HTR-8/SVneo (cell line): ENCODE measurements at regions not wholly inside any gene's neighbourhood (a gene's known extent, or its start where the extent isn't known, plus 50 kb on each side); places are given as distances from the start of the nearest gene placed in this dataset.
"Not testable (repeated sequence)": the region's sequence is repeated elsewhere in the genome, so short reads cannot be mapped to it uniquely, and the experiment has no call there.

Source experiments
- DNase-seq: peaks from one replicate; pipeline ENCODE4 v3.0.0; 2011; ENCODE audit warnings: low spot score, mixed read lengths; ENCODE audit not compliant: insufficient read length
- FAIRE-seq: peaks from 2 replicates; lab custom pipeline; 2011; peaks lifted over from hg19 to GRCh38; lab: Jason Lieb, UNC

DNA sequence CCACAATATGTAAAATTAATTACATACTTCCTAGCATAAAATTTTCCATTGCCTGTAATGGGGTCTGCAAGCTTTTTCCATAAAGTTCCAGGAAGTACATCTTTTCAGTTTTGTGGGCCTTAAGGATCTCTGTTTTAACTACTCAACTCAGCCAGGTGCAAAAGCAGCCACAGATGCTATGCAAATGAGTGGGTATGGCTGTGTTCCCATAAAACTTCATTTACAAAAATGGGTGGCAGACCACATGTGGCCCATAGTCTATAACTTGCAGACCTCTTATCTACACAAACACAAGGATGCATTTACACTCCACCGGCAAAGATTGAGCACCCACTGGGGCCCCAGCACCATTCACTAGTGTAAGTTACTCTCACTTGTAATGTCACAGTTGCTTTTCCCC is 123.1 kb downstream of the ARHGAP11B start:
- not testable (repeated sequence) for DNase-seq, FAIRE-seq

GRCh38 chr15:30755036-30755687 is 129.2 kb downstream of the ARHGAP11B start:
- not testable (repeated sequence) for DNase-seq, FAIRE-seq

DNA sequence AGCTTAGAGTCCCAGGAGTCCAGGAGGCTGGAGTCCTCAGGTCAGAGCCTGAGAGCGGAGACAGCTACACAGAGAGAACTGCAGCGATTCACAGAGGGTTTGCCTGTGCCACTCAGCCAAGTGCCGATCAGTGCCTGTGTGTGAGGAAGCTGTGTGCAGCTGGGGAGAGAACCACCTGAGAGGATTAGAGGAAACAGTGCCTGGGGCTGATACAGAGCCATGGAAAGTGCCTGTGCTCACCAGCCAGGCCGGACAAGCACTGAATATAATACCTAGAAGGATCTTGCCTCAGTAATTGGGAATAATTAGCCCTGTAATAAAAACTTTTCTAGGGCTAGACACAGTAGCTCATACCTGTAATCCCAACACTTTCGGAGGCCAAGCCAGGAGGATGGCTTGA is 134.7 kb downstream of the ARHGAP11B start:
- not testable (repeated sequence) for DNase-seq, FAIRE-seq

- FAIRE-seq, DNase-seq: not testable (repeated sequence)
These were observed 135.4 kb downstream of the ARHGAP11B start for GRCh38 chr15:30761365-30761764.

GRCh38 chr15:30769390-30770124 is 134.2 kb upstream of the FAN1 start:
- not testable (repeated sequence) for FAIRE-seq

DNA sequence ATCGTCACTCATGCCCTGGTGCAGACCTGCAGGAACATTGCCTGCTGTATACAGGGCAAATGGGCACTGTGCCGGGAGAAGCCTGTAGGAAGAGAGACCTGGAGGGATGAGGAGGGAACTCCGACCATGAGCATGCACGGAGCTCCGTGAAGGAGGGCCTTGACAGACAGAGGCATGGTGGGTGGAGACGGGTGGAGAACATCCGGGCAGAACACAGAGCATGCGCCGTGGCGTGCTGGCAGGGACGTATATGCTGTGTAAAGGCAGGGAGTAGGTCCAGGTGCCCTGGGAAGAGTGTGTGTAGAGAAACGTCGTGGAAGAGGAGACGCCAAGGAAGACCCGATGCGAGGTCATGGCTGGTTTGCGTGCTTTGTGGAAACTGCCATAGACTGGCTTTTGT is 133.0 kb upstream of the FAN1 start:
- FAIRE-seq (no peak), DNase-seq (no peak)

More at GRCh38 chr15:30769390-30770124, 134.2 kb upstream of the FAN1 start:
- DNase-seq: not testable (repeated sequence)

DNA sequence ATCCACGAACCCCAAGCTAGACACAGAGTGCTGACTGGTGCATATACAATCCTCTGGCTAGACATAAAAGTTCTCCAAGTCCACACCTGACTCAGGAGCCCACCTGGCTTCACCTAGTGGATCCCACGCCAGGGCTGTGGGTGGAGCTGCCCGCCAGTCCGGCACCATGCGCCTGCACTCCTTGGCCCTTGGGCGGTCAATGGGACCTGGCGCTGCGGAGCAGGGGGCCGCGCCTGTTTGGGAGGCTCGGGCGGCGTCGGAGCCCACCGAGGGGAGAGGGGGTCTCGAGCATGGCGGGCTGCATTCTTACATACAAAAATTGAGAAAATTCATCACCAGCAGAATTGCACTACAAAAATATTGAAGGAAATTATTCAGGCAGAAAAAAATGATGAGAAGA is 120.7 kb upstream of the FAN1 start:
- FAIRE-seq (no peak), DNase-seq (no peak)

DNA sequence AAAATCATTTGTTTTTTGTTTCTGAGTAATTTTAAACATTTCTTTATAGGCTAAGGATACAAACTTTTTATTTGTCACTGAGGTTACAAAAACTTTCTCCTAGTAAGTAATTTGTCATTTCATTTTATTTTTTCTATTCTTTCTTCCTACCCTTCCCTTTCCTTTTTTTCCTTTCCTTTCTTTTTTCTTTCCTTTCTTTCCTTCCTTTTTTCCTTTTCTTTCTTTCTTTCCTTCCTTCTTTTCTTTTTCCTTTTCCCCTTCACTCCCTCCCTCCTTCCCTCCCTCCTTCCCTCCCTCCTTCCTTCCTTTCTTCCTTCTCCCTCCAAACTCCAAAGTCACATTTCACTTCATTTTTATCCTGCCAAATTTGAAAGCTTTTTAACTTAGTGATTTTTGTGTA is 115.1 kb upstream of the FAN1 start:
- no peak for DNase-seq
- no peak for FAIRE-seq

- FAIRE-seq (no peak), DNase-seq (no peak)
These were observed 112.2 kb upstream of the FAN1 start for GRCh38 chr15:30791239-30792175.

DNA sequence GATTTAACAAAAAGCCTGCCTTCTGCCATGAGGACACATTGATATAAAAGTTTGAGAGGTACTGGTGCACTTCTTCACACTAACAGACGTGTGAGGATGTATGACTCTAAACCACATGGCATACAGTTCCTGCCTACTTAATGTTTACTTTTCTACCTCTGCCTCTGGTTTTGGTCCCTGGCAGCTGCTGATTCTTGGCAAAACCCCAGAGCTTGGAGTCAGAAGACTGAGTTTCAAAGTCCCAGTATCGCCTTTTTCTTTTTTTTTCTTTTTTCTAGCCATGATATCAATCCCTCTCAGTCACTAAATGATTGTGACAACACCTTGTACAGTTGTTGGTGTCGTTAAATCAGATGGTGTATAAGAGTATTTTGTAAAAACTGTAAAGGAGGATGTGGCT is 110.9 kb upstream of the FAN1 start:
- not testable (repeated sequence) for DNase-seq, FAIRE-seq

DNA sequence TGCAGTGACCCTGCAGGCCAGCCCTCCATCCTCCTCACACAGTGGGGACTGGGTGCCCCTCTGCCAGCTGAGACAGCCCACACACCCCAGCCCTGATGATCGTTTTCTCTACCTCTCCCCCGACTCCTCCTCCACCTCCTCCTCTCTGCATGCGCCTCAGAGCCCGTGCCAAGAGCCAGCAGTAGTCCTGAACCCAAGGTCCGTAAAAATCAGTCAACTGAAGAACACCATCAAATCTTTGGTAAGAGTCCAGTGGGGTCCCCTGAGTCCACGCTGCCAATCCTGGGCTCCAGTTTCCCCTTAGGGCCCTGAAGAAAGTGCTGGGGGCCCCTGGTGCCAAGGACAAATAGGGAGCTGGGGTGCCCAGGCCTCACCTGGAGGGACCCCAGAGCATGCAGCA is 109.3 kb upstream of the FAN1 start:
- DNase-seq: no peak
- no peak for FAIRE-seq

DNA sequence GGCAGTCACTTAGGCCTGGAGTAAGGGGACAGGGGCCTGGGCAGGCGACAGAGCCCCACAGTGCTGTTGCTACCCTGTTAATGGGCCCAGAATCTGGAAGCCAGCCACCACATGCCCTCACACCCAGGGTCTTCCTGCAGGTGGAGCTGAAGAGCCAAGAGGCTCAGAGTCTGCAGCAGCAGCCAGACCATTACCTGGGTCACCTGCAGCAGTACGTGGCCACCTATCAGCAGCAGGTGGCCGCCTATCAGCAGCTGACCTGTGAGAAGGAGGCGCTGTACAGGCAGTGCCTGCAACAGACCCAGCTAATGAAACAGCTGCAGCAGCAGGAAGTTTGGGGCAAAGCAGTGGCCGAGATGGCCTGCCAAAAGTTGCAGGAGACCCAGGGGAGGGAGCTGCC is 104.2 kb upstream of the FAN1 start:
- FAIRE-seq, DNase-seq: not testable (repeated sequence)

DNA sequence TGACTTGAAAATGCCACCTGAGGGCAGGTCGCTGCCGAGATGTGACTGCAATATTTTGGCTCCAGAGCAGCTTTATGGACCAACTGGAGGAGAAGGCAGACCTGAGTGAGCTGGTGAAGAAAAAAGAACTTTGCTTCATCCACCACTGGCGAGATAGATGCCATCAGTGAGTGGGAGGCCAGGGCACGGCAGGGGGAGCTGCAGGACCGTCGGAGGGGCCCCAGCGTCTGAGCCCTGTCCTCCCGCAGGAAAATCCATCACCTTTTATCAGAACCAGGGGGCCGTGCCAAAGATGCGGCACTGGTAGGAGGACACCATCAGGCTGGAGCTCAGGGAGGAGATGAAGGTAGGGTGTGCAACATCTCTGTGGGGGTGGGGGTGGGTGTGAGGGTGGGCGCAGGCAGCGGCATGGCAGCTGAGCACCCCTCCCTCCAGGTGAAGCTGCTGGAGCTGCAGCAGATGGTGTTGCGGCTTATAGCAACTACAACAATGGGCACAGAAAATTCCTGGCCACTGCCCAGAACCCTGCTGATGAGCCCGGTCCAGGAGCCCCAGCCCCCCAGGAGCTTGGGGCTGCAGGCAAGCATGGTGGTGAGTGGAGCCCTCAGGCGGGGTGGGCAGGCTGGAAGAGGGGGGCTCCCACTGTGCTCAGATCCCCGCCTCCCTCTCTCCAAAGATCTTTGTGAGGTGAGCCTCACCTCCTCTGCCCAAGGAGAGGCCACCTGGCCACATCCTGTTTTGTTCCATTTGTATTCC is 102.4 kb upstream of the FAN1 start:
- DNase-seq, FAIRE-seq: not testable (repeated sequence)

DNA sequence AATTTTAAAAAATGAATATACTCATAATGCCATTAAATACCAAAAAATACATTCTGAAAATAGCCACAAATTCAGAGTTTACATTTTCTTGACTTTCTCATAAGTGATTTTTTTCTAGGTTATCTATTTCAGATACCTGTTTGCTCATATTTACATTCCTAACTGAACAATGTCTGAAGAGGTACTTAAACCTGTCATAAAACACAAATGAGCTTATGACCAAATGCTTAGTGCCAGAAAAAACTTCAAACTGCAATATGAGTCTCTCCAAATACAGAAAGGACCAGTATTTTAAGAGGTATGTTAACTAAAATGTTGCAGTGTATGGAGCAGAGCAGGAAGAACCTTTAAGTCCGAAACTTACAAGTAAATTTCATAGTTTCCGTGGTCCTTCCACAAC is 101.7 kb upstream of the FAN1 start:
- FAIRE-seq: not testable (repeated sequence)

GRCh38 chr15:30803703-30804102 is 100.0 kb upstream of the FAN1 start:
- FAIRE-seq, DNase-seq: not testable (repeated sequence)

More for the DNA sequence above, 101.7 kb upstream of the FAN1 start:
- DNase-seq: not testable (repeated sequence)

GRCh38 chr15:30816430-30816829 is 87.3 kb upstream of the FAN1 start:
- FAIRE-seq: no peak
- no peak for DNase-seq

GRCh38 chr15:30823068-30823813 is 80.5 kb upstream of the FAN1 start:
- FAIRE-seq, DNase-seq: not testable (repeated sequence)

GRCh38 chr15:30824518-30825195 is 79.1 kb upstream of the FAN1 start:
- DNase-seq (no peak), FAIRE-seq (no peak)
